OCI-LY7 (cell line): ENCODE measurements at regions not wholly inside any gene's neighbourhood (a gene's known extent, or its start where the extent isn't known, plus 50 kb on each side); places are given as distances from the start of the nearest gene placed in this dataset.

Source experiments
- BruUV-seq: library from RNA; stranded (reverse); fragments of 400-500 nt; replicated peaks from 2 replicates; lab custom pipeline; 2021; lab: Mats Ljungman, UMichigan
- CTCF ChIA-PET: fragments of 300-600 bp; sonication (Branson Sonifier 250); formaldehyde crosslinking; loops from one replicate; lab custom pipeline; 2022; ENCODE audit warnings: antibody characterized with exemption; ENCODE audit not compliant: unreplicated experiment; lab: Charles Lee
- POLR2A ChIA-PET: fragments of 300-600 bp; sonication (Branson Sonifier 250); formaldehyde crosslinking; loops from one replicate; lab custom pipeline; 2022; ENCODE audit warnings: antibody characterized with exemption; lab: Charles Lee
- DNase-seq: peaks from one replicate; pipeline ENCODE4 v3.0.0-alpha.2; 2015; ENCODE audit warnings: low spot score
- H2AFZ ChIP-seq: fragments of 200-600 bp; sonication (generic), shearing (Covaris generic); 2 replicates; pipeline ENCODE4 v1.6.1; 2014; ENCODE audit warnings: mild to moderate bottlenecking, antibody characterized with exemption, low read length, moderate library complexity
- H3K27ac ChIP-seq: fragments of 200-600 bp; sonication (generic); 2 replicates; pipeline ENCODE4 v1.5.1; 2014; ENCODE audit warnings: mixed run types, low read depth, mild to moderate bottlenecking, moderate library complexity, low read length, inconsistent platforms; ENCODE audit not compliant: poor library complexity, severe bottlenecking
- H3K36me3 ChIP-seq: fragments of 200-600 bp; sonication (generic); 2 replicates; pipeline ENCODE4 v1.6.1; 2014; ENCODE audit warnings: mild to moderate bottlenecking, antibody characterized with exemption, low read length, moderate library complexity, mixed read lengths; ENCODE audit not compliant: insufficient read depth
- H3K4me1 ChIP-seq: fragments of 200-600 bp; sonication (generic); 2 replicates; pipeline ENCODE4 v1.5.1; 2014; ENCODE audit warnings: mild to moderate bottlenecking, low read length; ENCODE audit not compliant: insufficient read depth, poor library complexity, severe bottlenecking
- H3K4me2 ChIP-seq: fragments of 200-600 bp; sonication (generic); 2 replicates; pipeline ENCODE4 v1.6.1; 2014; ENCODE audit warnings: mild to moderate bottlenecking, low read length
- H3K4me3 ChIP-seq: fragments of 200-600 bp; sonication (generic); 2 replicates; pipeline ENCODE4 v1.5.1; 2014; ENCODE audit warnings: mild to moderate bottlenecking, low read depth, low read length; ENCODE audit not compliant: poor library complexity, severe bottlenecking
- H3K79me2 ChIP-seq: fragments of 200-600 bp; sonication (generic); 2 replicates; pipeline ENCODE4 v1.6.1; 2016; ENCODE audit warnings: low read depth, mild to moderate bottlenecking, low read length, moderate library complexity, mixed read lengths; ENCODE audit not compliant: insufficient read depth
- H3K9me2 ChIP-seq: fragments of 200-600 bp; sonication (generic); 2 replicates; pipeline ENCODE4 v1.6.1; 2016; ENCODE audit warnings: mild to moderate bottlenecking, low read length, mixed read lengths; ENCODE audit not compliant: insufficient read depth
- H3K9me3 ChIP-seq: fragments of 200-600 bp; sonication (generic); 2 replicates; pipeline ENCODE4 v1.6.1; 2014; ENCODE audit warnings: mild to moderate bottlenecking, mixed run types, low read length, mixed read lengths
- H4K20me1 ChIP-seq: fragments of 200-600 bp; sonication (generic); 2 replicates; pipeline ENCODE4 v1.6.1; 2014; ENCODE audit warnings: mild to moderate bottlenecking, antibody characterized with exemption, low read length, moderate library complexity, mixed read lengths; ENCODE audit not compliant: insufficient read depth
- EZH2phosphoT487 ChIP-seq: fragments of 200-600 bp; sonication (generic); IDR thresholded peaks from 2 replicates; pipeline ENCODE4 v1.6.1; 2018; ENCODE audit warnings: low read depth, borderline replicate concordance, mild to moderate bottlenecking, mixed run types, antibody characterized with exemption, low read length, moderate library complexity, mixed read lengths
- intact Hi-C: fragments of 100-400 bp; cut with micrococcal nuclease; formaldehyde crosslinking; loops from one replicate; pipeline ENCODE4 v1.10.0; 2022; ENCODE audit not compliant: unreplicated experiment
- TF ChIP-seq, protein P1 (sequence below): fragments of 200-600 bp; sonication (generic); conservative IDR thresholded peaks from 2 replicates; pipeline ENCODE4 v1.5.1; 2014; ENCODE audit warnings: mild to moderate bottlenecking, antibody characterized with exemption, low read length, moderate library complexity, mixed read lengths

- H3K9me3 ChIP-seq, result no peaks in the 10 kb centered on the region
- H3K9me2 ChIP-seq, result no peaks in the 10 kb centered on the region
- ChIA-PET CTCF (no interaction called here), POLR2A (interaction anchor here (0.5 kb wide), 1 partner anchor 46 kb away, joined by 3 read pairs; no protein-coding TSS in a partner anchor)
- H2AFZ ChIP-seq, result no peak overlapping the region
- no peak overlapping the region for H3K27ac ChIP-seq
- no TSS peak for BruUV-seq
- no peak for DNase-seq
- no peaks in the 10 kb centered on the region for H3K36me3 ChIP-seq
- TF ChIP-seq, protein P1, sequence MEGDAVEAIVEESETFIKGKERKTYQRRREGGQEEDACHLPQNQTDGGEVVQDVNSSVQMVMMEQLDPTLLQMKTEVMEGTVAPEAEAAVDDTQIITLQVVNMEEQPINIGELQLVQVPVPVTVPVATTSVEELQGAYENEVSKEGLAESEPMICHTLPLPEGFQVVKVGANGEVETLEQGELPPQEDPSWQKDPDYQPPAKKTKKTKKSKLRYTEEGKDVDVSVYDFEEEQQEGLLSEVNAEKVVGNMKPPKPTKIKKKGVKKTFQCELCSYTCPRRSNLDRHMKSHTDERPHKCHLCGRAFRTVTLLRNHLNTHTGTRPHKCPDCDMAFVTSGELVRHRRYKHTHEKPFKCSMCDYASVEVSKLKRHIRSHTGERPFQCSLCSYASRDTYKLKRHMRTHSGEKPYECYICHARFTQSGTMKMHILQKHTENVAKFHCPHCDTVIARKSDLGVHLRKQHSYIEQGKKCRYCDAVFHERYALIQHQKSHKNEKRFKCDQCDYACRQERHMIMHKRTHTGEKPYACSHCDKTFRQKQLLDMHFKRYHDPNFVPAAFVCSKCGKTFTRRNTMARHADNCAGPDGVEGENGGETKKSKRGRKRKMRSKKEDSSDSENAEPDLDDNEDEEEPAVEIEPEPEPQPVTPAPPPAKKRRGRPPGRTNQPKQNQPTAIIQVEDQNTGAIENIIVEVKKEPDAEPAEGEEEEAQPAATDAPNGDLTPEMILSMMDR, result no peak
- no peak for TF ChIP-seq EZH2phosphoT487
- H3K4me3 ChIP-seq, result no peak overlapping the region
- no peak overlapping the region for H3K4me2 ChIP-seq
- peaks cover 11% of the 10 kb centered on the region for H3K4me1 ChIP-seq
- no peaks in the 10 kb centered on the region for H4K20me1 ChIP-seq
- intact Hi-C loops, result no loop called here
- no peaks in the 10 kb centered on the region for H3K79me2 ChIP-seq
These were observed 143.0 kb downstream of the URB2 start for GRCh38 chr1:229769006-229769405.

- BruUV-seq, result no TSS peak
- no peaks in the 10 kb centered on the region for H4K20me1 ChIP-seq
- no peaks in the 10 kb centered on the region for H3K36me3 ChIP-seq
- no peak overlapping the region for H3K4me3 ChIP-seq
- H3K4me2 ChIP-seq, result no peak overlapping the region
- TF ChIP-seq, protein P1, result no peak
- no peak for TF ChIP-seq EZH2phosphoT487
- no peaks in the 10 kb centered on the region for H3K79me2 ChIP-seq
- intact Hi-C loops, result no loop called here
- ChIA-PET CTCF (no interaction called here), POLR2A (interaction anchor here (0.5 kb wide), 1 partner anchor 47 kb away, joined by 3 read pairs; no protein-coding TSS in a partner anchor)
- no peak overlapping the region for H3K27ac ChIP-seq
- no peak overlapping the region for H2AFZ ChIP-seq
- peaks cover 11% of the 10 kb centered on the region for H3K4me1 ChIP-seq
- H3K9me3 ChIP-seq, result no peaks in the 10 kb centered on the region
- no peaks in the 10 kb centered on the region for H3K9me2 ChIP-seq
- DNase-seq, result no peak
These were observed 143.8 kb downstream of the URB2 start for GRCh38 chr1:229769809-229770208.

- Histone ChIP-seq H2AFZ (no peak overlapping the region), H3K36me3 (no peaks in the 10 kb centered on the region), H3K9me3 (no peaks in the 10 kb centered on the region), H3K9me2 (no peaks in the 10 kb centered on the region), H3K4me3 (no peak overlapping the region), H3K27ac (no peak overlapping the region), H3K4me2 (no peak overlapping the region), H4K20me1 (no peaks in the 10 kb centered on the region), H3K79me2 (no peaks in the 10 kb centered on the region), H3K4me1 (peaks cover 5% of the 10 kb centered on the region)
- POLR2A ChIA-PET, result no interaction called here
- CTCF ChIA-PET, result no interaction called here
- intact Hi-C loops, result no loop called here
- TF ChIP-seq EZH2phosphoT487, result no peak
- TF ChIP-seq, protein P1, result no peak
- no TSS peak for BruUV-seq
- no peak for DNase-seq
These were observed 152.7 kb downstream of the URB2 start for GRCh38 chr1:229778794-229779193.
